A673 (cell line): ENCODE measurements at regions not wholly inside any gene's neighbourhood (a gene's known extent, or its start where the extent isn't known, plus 50 kb on each side); places are given as distances from the start of the nearest gene placed in this dataset.
"Not testable (repeated sequence)": the region's sequence is repeated elsewhere in the genome, so short reads cannot be mapped to it uniquely, and the experiment has no call there.

Source experiments
- EZH2 ChIP-seq: fragments of 200-600 bp; sonication (generic); IDR thresholded peaks from 2 replicates; pipeline ENCODE4 v1.6.1; 2017; ENCODE audit warnings: borderline replicate concordance, low read depth, mild to moderate bottlenecking, mixed read lengths, antibody characterized with exemption, low read length; ENCODE audit not compliant: poor library complexity, severe bottlenecking
- TF ChIP-seq, protein P1 (sequence below): fragments of 300-800, 200-600 bp; sonication (generic); conservative IDR thresholded peaks from 2 replicates; pipeline ENCODE4 v1.5.1; 2017; ENCODE audit warnings: low read depth, mild to moderate bottlenecking, antibody characterized with exemption, low read length, moderate library complexity, mixed read lengths

DNA sequence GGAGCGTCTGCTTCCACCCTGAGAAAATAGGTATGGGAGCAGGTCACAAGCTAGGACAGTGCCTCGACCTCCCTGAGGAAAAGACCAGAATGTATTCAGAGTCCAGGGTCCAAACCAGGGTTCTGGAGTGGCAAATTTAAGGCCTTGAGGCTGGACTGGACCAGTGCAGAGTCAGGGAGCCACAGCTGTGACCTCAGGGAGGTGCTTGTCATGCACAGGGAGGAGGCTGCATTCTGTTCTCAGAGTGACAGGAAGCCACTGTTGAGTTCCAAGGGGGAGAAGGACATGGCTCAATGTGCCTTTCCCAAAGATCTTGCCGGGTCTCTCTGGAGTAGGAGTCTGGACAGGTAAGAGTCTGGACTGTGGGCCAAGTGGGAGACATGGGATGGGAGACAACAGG, 254.0 kb downstream of the BCL2L11 start:
- not testable (repeated sequence) for TF ChIP-seq EZH2
- TF ChIP-seq, protein P1, sequence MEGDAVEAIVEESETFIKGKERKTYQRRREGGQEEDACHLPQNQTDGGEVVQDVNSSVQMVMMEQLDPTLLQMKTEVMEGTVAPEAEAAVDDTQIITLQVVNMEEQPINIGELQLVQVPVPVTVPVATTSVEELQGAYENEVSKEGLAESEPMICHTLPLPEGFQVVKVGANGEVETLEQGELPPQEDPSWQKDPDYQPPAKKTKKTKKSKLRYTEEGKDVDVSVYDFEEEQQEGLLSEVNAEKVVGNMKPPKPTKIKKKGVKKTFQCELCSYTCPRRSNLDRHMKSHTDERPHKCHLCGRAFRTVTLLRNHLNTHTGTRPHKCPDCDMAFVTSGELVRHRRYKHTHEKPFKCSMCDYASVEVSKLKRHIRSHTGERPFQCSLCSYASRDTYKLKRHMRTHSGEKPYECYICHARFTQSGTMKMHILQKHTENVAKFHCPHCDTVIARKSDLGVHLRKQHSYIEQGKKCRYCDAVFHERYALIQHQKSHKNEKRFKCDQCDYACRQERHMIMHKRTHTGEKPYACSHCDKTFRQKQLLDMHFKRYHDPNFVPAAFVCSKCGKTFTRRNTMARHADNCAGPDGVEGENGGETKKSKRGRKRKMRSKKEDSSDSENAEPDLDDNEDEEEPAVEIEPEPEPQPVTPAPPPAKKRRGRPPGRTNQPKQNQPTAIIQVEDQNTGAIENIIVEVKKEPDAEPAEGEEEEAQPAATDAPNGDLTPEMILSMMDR = not testable (repeated sequence)
